B cell (primary cell): ENCODE measurements at regions not wholly inside any gene's neighbourhood (a gene's known extent, or its start where the extent isn't known, plus 50 kb on each side); places are given as distances from the start of the nearest gene placed in this dataset.
A peak's percentile ranks its signal among the peaks of the same experiment; 100 is the strongest.

Experiments used
- ATAC-seq: fragments of 200-7000 bp; cut with Tn5 transposase; one replicate; pipeline ENCODE4 v1.10.0; 2021; ENCODE audit warnings: low read depth, mild to moderate bottlenecking, moderate number of reproducible peaks, moderate library complexity
- CTCF ChIA-PET: fragments of 350-600 bp; sonication (Branson Sonifier 250); formaldehyde crosslinking; loops from one replicate; lab custom pipeline; 2021; ENCODE audit warnings: antibody characterized with exemption, inconsistent platforms; lab: Charles Lee
- POLR2A ChIA-PET: fragments of 350-600 bp; sonication (Branson Sonifier 250); formaldehyde crosslinking; loops from one replicate; lab custom pipeline; 2021; ENCODE audit warnings: antibody characterized with exemption; lab: Charles Lee
- DNase-seq: peaks from one replicate; pipeline ENCODE4 v3.0.0; 2013
- H2AFZ ChIP-seq: 2 replicates; pipeline ENCODE4 v1.6.1; 2012; ENCODE audit warnings: mild to moderate bottlenecking, low read depth, low read length; ENCODE audit not compliant: insufficient read depth, poor library complexity, severe bottlenecking
- H3K27ac ChIP-seq, 2 donors: 1 replicate in 1 of 2; 2 replicates in 1 of 2; pipeline ENCODE4 v1.5.1; 2012 to 2013; ENCODE audit warnings: low read length in 2 of 2, mild to moderate bottlenecking in 2 of 2, moderate library complexity in 1 of 2
- H3K27me3 ChIP-seq, 4 experiments: fragments of 200-600 bp in 1 of 4; sonication (generic) in 1 of 4; replicated peaks in 1 of 4; 1 replicate in 2 of 4; 2 replicates in 2 of 4; pipeline versions ENCODE4 v1.6.1 to v1.7.0; 2013 to 2016; ENCODE audit warnings: low read length in 3 of 4, mild to moderate bottlenecking in 2 of 4, mixed read lengths in 1 of 4, moderate library complexity in 1 of 4; ENCODE audit not compliant: insufficient read depth in 4 of 4, control insufficient read depth in 3 of 4; ENCODE audit errors: control extremely low read depth in 1 of 4
- H3K36me3 ChIP-seq, 2 experiments: replicated peaks in 1 of 2; 1 replicate in 1 of 2; 2 replicates in 1 of 2; pipeline versions ENCODE4 v1.6.1 to v1.7.1; 2013; ENCODE audit warnings: low read length in 1 of 2; ENCODE audit not compliant: insufficient read depth in 2 of 2, control insufficient read depth in 1 of 2; ENCODE audit errors: control extremely low read depth in 1 of 2, extremely low read depth in 1 of 2
- H3K4me1 ChIP-seq, 2 donors: fragments of 200-600 bp in 1 of 2; sonication (generic) in 1 of 2; 1 replicate in 1 of 2; 2 replicates in 1 of 2; pipeline versions ENCODE4 v1.5.1 to v1.6.1; 2013 to 2017; ENCODE audit warnings: low read length in 2 of 2; ENCODE audit not compliant: control insufficient read depth in 2 of 2, insufficient read depth in 2 of 2
- H3K4me2 ChIP-seq: replicated peaks from 2 replicates; pipeline ENCODE3; 2012; ENCODE audit warnings: mild to moderate bottlenecking, low read depth, low read length; ENCODE audit not compliant: poor library complexity, severe bottlenecking
- H3K4me3 ChIP-seq, 5 experiments: fragments of 200-600 bp in 1 of 5; sonication (generic) in 1 of 5; 1 replicate in 3 of 5; 2 replicates in 2 of 5; pipeline versions ENCODE4 v1.5.1 to v1.7.0; 2011 to 2016; ENCODE audit warnings: low read length in 4 of 5, mild to moderate bottlenecking in 4 of 5, low read depth in 2 of 5, control low read depth in 1 of 5, moderate library complexity in 1 of 5; ENCODE audit not compliant: insufficient read depth in 1 of 5; ENCODE audit errors: control extremely low read depth in 1 of 5, extremely low read depth in 1 of 5
- H3K79me2 ChIP-seq: fragments of 200-600 bp; sonication (generic); one replicate; pipeline ENCODE4 v1.6.0; 2016; ENCODE audit warnings: low read length; ENCODE audit not compliant: control insufficient read depth, insufficient read depth
- H3K9ac ChIP-seq: fragments of 200-600 bp; sonication (generic); 2 replicates; pipeline ENCODE4 v1.6.1; 2017; ENCODE audit warnings: mild to moderate bottlenecking, low read length, moderate library complexity
- H3K9me3 ChIP-seq, 3 donors: one replicate each; pipeline versions ENCODE4 v1.6.1 to v1.7.1; 2013; ENCODE audit warnings: low read length in 2 of 3; ENCODE audit not compliant: control insufficient read depth in 2 of 3, insufficient read depth in 1 of 3; ENCODE audit errors: control extremely low read depth in 1 of 3
- H4K20me1 ChIP-seq: 2 replicates; pipeline ENCODE4 v1.6.0; 2012; ENCODE audit warnings: mild to moderate bottlenecking, low read length; ENCODE audit not compliant: insufficient read depth, control insufficient read depth, poor library complexity, severe bottlenecking
- H3K27ac Mint-ChIP-seq: one replicate; pipeline ENCODE4 v1.8.0; 2021; ENCODE audit warnings: mixed read lengths
- H3K27me3 Mint-ChIP-seq: one replicate; pipeline ENCODE4 v1.8.0; 2021; ENCODE audit warnings: mixed read lengths
- H3K4me1 Mint-ChIP-seq: one replicate; pipeline ENCODE4 v1.8.0; 2021; ENCODE audit warnings: mixed read lengths
- H3K4me3 Mint-ChIP-seq: one replicate; pipeline ENCODE4 v1.8.0; 2021; ENCODE audit warnings: mixed read lengths
- H3K9me3 Mint-ChIP-seq: one replicate; pipeline ENCODE4 v1.8.0; 2022; ENCODE audit warnings: mixed read lengths; ENCODE audit not compliant: insufficient read depth
- EZH2 ChIP-seq: IDR thresholded peaks from 2 replicates; pipeline ENCODE4 v1.6.1; 2012; ENCODE audit warnings: borderline replicate concordance, low read depth, mild to moderate bottlenecking, moderate library complexity, low read length; ENCODE audit not compliant: insufficient read depth, poor library complexity, severe bottlenecking
- WGBS: methylation state at CpG from one replicate; pipeline ENCODE4 v1.1.5; 2013; ENCODE audit warnings: missing lambda C conversion rate; ENCODE audit not compliant: insufficient coverage; 5-methylcytosine and 5-hydroxymethylcytosine counted together
- intact Hi-C: fragments of 100-400 bp; cut with micrococcal nuclease; formaldehyde crosslinking; loops from one replicate; pipeline ENCODE4 v1.10.0; 2022
- TF ChIP-seq, protein P1 (sequence below): fragments of 200-600 bp; IDR thresholded peaks from one replicate; pipeline ENCODE4 v1.8.0; 2022; ENCODE audit warnings: antibody characterized with exemption, mild to moderate bottlenecking

- no peak overlapping the region for H3K4me2 ChIP-seq
- Mint-ChIP-seq H3K27me3 (no peaks in the 10 kb centered on the region), H3K4me3 (no peak overlapping the region), H3K4me1 (no peaks in the 10 kb centered on the region), H3K9me3 (no peaks in the 10 kb centered on the region), H3K27ac (no peak overlapping the region)
- ATAC-seq (no peak), DNase-seq (no peak)
- H3K9me3 ChIP-seq, result no peaks in the 10 kb centered on the region
- no CpG with 5 or more reads among the region's 4 CpGs for WGBS
- no peak overlapping the region for H3K4me3 ChIP-seq
- H3K9ac ChIP-seq, result no peak overlapping the region
- ChIA-PET POLR2A (no interaction called here), CTCF (no interaction called here)
- H2AFZ ChIP-seq, result no peak overlapping the region
- no peaks in the 10 kb centered on the region for H4K20me1 ChIP-seq
- H3K36me3 ChIP-seq, result no peaks in the 10 kb centered on the region
- intact Hi-C loops, result no loop called here
- no peaks in the 10 kb centered on the region for H3K27me3 ChIP-seq
- no peak overlapping the region for H3K27ac ChIP-seq
- no peaks in the 10 kb centered on the region for H3K79me2 ChIP-seq
- TF ChIP-seq EZH2, result no peak
- TF ChIP-seq, protein P1, sequence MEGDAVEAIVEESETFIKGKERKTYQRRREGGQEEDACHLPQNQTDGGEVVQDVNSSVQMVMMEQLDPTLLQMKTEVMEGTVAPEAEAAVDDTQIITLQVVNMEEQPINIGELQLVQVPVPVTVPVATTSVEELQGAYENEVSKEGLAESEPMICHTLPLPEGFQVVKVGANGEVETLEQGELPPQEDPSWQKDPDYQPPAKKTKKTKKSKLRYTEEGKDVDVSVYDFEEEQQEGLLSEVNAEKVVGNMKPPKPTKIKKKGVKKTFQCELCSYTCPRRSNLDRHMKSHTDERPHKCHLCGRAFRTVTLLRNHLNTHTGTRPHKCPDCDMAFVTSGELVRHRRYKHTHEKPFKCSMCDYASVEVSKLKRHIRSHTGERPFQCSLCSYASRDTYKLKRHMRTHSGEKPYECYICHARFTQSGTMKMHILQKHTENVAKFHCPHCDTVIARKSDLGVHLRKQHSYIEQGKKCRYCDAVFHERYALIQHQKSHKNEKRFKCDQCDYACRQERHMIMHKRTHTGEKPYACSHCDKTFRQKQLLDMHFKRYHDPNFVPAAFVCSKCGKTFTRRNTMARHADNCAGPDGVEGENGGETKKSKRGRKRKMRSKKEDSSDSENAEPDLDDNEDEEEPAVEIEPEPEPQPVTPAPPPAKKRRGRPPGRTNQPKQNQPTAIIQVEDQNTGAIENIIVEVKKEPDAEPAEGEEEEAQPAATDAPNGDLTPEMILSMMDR, result no peak
- no peaks in the 10 kb centered on the region for H3K4me1 ChIP-seq
These were observed 286.6 kb upstream of the FMN2 start for GRCh38 chr1:239805042-239805441.

GRCh38 chr1:239805851-239806772, 285.6 kb upstream of the FMN2 start:
- intact Hi-C loops, result no loop called here
- H3K4me2 ChIP-seq, result no peak overlapping the region
- POLR2A ChIA-PET, result no interaction called here

More at GRCh38 chr1:239805851-239806772, 285.6 kb upstream of the FMN2 start:
- TF ChIP-seq, protein P1, result no peak
- TF ChIP-seq EZH2, result no peak
- H3K27ac Mint-ChIP-seq, result no peak overlapping the region
- CTCF ChIA-PET, result no interaction called here
- no peaks in the 10 kb centered on the region for H3K27me3 Mint-ChIP-seq
- H3K4me3 Mint-ChIP-seq, result no peak overlapping the region
- H4K20me1 ChIP-seq, result no peaks in the 10 kb centered on the region
- H3K4me3 ChIP-seq, result no peak overlapping the region
- H3K4me1 ChIP-seq, result no peaks in the 10 kb centered on the region
- H3K4me1 Mint-ChIP-seq, result no peaks in the 10 kb centered on the region
- no peaks in the 10 kb centered on the region for H3K9me3 Mint-ChIP-seq
- no peaks in the 10 kb centered on the region for H3K27me3 ChIP-seq
- H3K36me3 ChIP-seq, result no peaks in the 10 kb centered on the region
- no peaks in the 10 kb centered on the region for H3K9me3 ChIP-seq
- H3K27ac ChIP-seq, result no peak overlapping the region
- H3K9ac ChIP-seq, result no peak overlapping the region
- WGBS, result 32% methylated on average over 4 of the region's 10 CpGs
- H2AFZ ChIP-seq, result peak overlapping the region; percentile 33
- no peak for DNase-seq
- no peaks in the 10 kb centered on the region for H3K79me2 ChIP-seq
- ATAC-seq, result no peak
